ENCODE measurements at regions not wholly inside any gene's neighbourhood (a gene's known extent, or its start where the extent isn't known, plus 50 kb on each side); places are given as distances from the start of the nearest gene placed in this dataset.

DNA sequence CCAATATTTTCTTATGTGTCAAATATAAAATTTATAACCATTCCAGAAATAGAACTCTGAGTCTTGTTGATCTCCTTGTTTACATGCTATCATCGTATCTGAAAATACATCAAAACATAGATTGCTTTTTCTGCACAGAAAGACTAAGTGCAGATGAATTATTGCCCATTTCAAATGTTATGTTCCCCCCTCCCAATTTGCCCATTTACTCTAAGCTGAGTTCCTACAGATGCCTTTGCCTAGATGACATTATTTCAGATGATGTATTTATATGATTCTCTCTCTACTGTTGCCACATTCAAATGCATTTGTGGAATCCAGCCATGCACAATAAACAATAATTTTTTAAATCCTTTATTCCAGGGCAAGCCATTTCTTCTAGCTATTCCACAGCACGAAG lies 810.1 kb upstream of the MGAT4C start:
- H3K27me3 ChIP-seq, result no peaks in the 10 kb centered on the region
- DNase-seq (no peak), ATAC-seq (no peak)
- WGBS (ENCODE audit: insufficient coverage, low coverage, low lambda C conversion rate, missing lambda C conversion rate), result 26% methylated on average over 2 of the region's 2 CpGs
- H3K4me1 ChIP-seq, result no peaks in the 10 kb centered on the region
- intact Hi-C loops (cut with DNase I), result no loop called here
- TF ChIP-seq POLR2A (IDR thresholded peaks at IDR 0.05), result no peak
- no peaks in the 10 kb centered on the region for H3K36me3 ChIP-seq
- H3K4me3 ChIP-seq, result no peak overlapping the region
- no peaks in the 10 kb centered on the region for H3K9me3 ChIP-seq
- no peak overlapping the region for H3K27ac ChIP-seq

DNA sequence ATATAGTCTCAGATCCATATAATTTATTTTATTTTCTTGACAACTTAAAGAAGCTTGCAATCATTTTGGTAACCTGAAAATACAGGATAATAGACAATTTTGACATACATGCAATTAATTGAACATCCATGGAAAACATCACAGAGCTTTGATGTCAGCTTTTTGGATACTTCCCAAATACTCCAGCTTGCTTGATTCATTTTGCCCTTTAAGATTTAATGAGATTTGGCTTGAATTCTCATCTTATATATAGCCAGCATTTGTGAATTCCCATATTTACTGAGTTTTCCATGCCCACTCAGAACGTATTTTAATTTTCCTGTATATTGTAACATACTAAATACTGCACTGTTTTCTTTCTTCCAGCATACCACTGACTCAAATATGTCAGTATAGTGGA lies 803.0 kb upstream of the MGAT4C start:
- ATAC-seq, result no peak
- Histone ChIP-seq H3K27me3 (no peaks in the 10 kb centered on the region), H3K9me3 (no peaks in the 10 kb centered on the region), H3K36me3 (no peaks in the 10 kb centered on the region), H3K4me1 (no peaks in the 10 kb centered on the region), H3K27ac (no peak overlapping the region), H3K4me3 (no peak overlapping the region)
- WGBS (ENCODE audit: insufficient coverage, low coverage, low lambda C conversion rate, missing lambda C conversion rate), result 31% methylated on average over 1 of the region's 1 CpG
- no peak for TF ChIP-seq POLR2A (IDR thresholded peaks at IDR 0.05)
- TF ChIP-seq, protein P1, sequence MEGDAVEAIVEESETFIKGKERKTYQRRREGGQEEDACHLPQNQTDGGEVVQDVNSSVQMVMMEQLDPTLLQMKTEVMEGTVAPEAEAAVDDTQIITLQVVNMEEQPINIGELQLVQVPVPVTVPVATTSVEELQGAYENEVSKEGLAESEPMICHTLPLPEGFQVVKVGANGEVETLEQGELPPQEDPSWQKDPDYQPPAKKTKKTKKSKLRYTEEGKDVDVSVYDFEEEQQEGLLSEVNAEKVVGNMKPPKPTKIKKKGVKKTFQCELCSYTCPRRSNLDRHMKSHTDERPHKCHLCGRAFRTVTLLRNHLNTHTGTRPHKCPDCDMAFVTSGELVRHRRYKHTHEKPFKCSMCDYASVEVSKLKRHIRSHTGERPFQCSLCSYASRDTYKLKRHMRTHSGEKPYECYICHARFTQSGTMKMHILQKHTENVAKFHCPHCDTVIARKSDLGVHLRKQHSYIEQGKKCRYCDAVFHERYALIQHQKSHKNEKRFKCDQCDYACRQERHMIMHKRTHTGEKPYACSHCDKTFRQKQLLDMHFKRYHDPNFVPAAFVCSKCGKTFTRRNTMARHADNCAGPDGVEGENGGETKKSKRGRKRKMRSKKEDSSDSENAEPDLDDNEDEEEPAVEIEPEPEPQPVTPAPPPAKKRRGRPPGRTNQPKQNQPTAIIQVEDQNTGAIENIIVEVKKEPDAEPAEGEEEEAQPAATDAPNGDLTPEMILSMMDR (IDR thresholded peaks at IDR 0.05), result no peak
- DNase-seq, result no peak
- intact Hi-C loops (cut with DNase I), result no loop called here

DNA sequence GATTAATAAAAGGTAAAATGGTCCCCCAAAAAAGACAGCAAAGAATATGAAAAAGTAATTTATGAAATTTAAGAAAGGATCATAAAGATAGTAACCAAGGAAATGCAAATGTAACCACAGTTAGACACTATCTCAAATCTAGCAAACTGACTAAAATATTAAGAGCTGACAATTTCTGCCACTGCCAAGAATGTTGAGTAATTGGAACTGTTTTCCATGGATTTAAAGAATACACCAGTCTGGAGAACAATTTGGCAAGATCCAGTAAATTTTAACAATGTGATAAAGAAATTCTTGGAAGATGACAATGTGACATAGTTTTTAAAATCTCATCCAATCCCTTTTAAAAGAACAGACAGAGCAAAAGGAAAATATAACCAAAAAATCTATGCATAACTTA lies 798.0 kb upstream of the MGAT4C start:
- ATAC-seq, result no peak
- intact Hi-C loops (cut with DNase I), result no loop called here
- TF ChIP-seq, protein P1 (IDR thresholded peaks at IDR 0.05), result no peak

DNA sequence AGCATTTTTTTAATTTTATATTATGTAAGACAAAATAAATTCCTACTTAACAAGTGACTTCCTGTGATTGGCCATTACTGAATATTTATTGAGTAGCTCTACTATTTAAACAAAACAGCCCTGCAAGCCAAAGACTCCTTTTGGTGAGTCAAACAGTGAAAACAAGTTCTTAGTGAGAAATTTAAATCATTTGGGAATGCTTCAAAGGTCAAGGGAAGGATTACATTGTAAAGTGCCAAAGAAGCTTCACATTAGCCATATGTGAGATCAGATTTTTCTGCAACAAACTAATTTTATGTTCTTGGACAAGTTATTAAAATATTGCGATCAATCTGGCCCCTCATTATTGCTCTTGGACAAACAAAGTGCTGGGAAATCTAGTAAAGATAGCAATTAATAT lies 795.4 kb upstream of the MGAT4C start:
- DNase-seq (no peak), ATAC-seq (no peak)
- 86% methylated on average over 1 of the region's 1 CpG for WGBS (ENCODE audit: insufficient coverage, low coverage, low lambda C conversion rate, missing lambda C conversion rate)
- TF ChIP-seq, protein P1 (IDR thresholded peaks at IDR 0.05), result no peak
- no peak for TF ChIP-seq POLR2A (IDR thresholded peaks at IDR 0.05)
- no peak overlapping the region for H3K27ac ChIP-seq
- no peaks in the 10 kb centered on the region for H3K4me1 ChIP-seq
- intact Hi-C loops (cut with DNase I), result no loop called here
- no peaks in the 10 kb centered on the region for H3K36me3 ChIP-seq
- H3K27me3 ChIP-seq, result no peaks in the 10 kb centered on the region
- no peak overlapping the region for H3K4me3 ChIP-seq
- H3K9me3 ChIP-seq, result no peaks in the 10 kb centered on the region

More for the DNA sequence above, 798.0 kb upstream of the MGAT4C start:
- no peaks in the 10 kb centered on the region for H3K36me3 ChIP-seq
- DNase-seq, result no peak
- no peaks in the 10 kb centered on the region for H3K9me3 ChIP-seq
- no peak overlapping the region for H3K4me3 ChIP-seq
- H3K27me3 ChIP-seq, result no peaks in the 10 kb centered on the region
- H3K4me1 ChIP-seq, result no peaks in the 10 kb centered on the region
- no peak overlapping the region for H3K27ac ChIP-seq

DNA sequence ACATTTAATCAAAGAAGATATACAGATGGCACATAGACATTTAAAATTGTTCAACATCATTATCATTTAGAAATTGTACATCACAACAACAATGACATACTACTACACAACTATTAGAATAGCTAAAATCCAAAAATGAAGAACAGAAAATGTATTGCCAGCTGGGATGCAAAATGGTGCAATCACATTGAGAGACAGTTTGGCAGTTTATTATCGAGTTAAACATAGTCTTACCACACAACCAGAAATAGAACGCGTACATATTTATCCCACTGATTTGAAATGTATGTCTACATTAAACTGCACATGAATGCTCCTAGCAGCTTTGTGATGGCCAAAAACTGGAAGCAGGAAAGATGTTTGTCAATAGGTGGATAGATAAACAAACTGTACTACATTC lies 791.5 kb upstream of the MGAT4C start:
- WGBS (ENCODE audit: insufficient coverage, low coverage, low lambda C conversion rate, missing lambda C conversion rate), result 87% methylated on average over 3 of the region's 3 CpGs
- H3K27me3 ChIP-seq, result no peaks in the 10 kb centered on the region
- no peaks in the 10 kb centered on the region for H3K9me3 ChIP-seq
- H3K36me3 ChIP-seq, result no peaks in the 10 kb centered on the region
- H3K4me1 ChIP-seq, result no peaks in the 10 kb centered on the region
- no peak overlapping the region for H3K4me3 ChIP-seq
- no peak overlapping the region for H3K27ac ChIP-seq
- ATAC-seq (no peak), DNase-seq (no peak)
- TF ChIP-seq POLR2A (IDR thresholded peaks at IDR 0.05), result no peak
- TF ChIP-seq, protein P1 (IDR thresholded peaks at IDR 0.05), result no peak
- intact Hi-C loops (cut with DNase I), result no loop called here
